ENCODE measurements at regions not wholly inside any gene's neighbourhood (a gene's known extent, or its start where the extent isn't known, plus 50 kb on each side); places are given as distances from the start of the nearest gene placed in this dataset.

DNA sequence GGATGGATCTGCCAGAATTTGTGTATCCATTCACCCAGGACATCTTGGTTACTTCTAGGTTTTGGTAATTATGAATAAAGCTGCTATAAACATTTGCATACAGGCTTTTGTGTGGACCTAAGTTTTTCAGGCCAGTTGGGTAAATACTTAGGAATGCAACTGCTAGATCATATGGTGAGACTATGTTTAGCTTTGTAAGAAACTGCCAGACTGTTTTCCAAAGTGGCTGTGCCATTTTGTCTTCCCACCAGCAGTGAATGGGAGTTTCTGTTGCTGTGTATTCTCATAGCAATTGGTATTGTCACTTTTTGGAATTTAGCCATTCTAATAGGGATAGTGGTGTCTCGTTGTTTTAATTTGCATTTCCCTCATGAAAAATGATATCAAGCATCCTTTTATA lies 133.0 kb downstream of the KIF26A start:
- DNase-seq = no peak
- ATAC-seq (ENCODE audit: low read depth) = no peak
- Mint-ChIP-seq H3K9me3 (ENCODE audit: insufficient read depth) (no peaks in the 10 kb centered on the region), H3K4me1 (no peaks in the 10 kb centered on the region), H3K27me3 (peaks cover 8% of the 10 kb centered on the region), H3K4me3 (no peak overlapping the region), H3K27ac (no peak overlapping the region)
- Histone ChIP-seq H3K4me1 (ENCODE audit: control insufficient read depth in 2 of 2, insufficient read depth in 2 of 2, low read length in 2 of 2) (no peaks in the 10 kb centered on the region), H3K79me2 (ENCODE audit: control insufficient read depth, insufficient read depth, low read length) (no peaks in the 10 kb centered on the region), H3K9ac (ENCODE audit: low read length) (no peak overlapping the region), H3K27me3 (replicated peaks in 1 of 4; ENCODE audit: control extremely low read depth in 1 of 4, control insufficient read depth in 3 of 4, insufficient read depth in 4 of 4, low read length in 3 of 4) (peaks cover 0 to 3% (median 0%) of the 10 kb centered on the region in 4 experiments), H3K36me3 (replicated peaks in 1 of 2; ENCODE audit: control extremely low read depth in 1 of 2, control insufficient read depth in 1 of 2, extremely low read depth in 1 of 2, insufficient read depth in 2 of 2, low read length in 1 of 2) (no peaks in the 10 kb centered on the region), H3K9me3 (ENCODE audit: control extremely low read depth in 1 of 3, control insufficient read depth in 2 of 3, insufficient read depth in 1 of 3, low read length in 2 of 3) (no peaks in the 10 kb centered on the region), H4K20me1 (ENCODE audit: control insufficient read depth, insufficient read depth, low read length, poor library complexity, severe bottlenecking) (no peaks in the 10 kb centered on the region), H3K4me2 (replicated peaks; ENCODE audit: low read depth, low read length, poor library complexity, severe bottlenecking) (no peak overlapping the region), H2AFZ (ENCODE audit: insufficient read depth, low read depth, low read length, poor library complexity, severe bottlenecking) (no peak overlapping the region), H3K4me3 (ENCODE audit: control extremely low read depth in 1 of 5, extremely low read depth in 1 of 5, insufficient read depth in 1 of 5, low read depth in 2 of 5, low read length in 4 of 5) (no peak overlapping the region), H3K27ac (ENCODE audit: low read length in 2 of 2) (no peak overlapping the region)
- CTCF ChIA-PET = no interaction called here
- TF ChIP-seq, protein P1, sequence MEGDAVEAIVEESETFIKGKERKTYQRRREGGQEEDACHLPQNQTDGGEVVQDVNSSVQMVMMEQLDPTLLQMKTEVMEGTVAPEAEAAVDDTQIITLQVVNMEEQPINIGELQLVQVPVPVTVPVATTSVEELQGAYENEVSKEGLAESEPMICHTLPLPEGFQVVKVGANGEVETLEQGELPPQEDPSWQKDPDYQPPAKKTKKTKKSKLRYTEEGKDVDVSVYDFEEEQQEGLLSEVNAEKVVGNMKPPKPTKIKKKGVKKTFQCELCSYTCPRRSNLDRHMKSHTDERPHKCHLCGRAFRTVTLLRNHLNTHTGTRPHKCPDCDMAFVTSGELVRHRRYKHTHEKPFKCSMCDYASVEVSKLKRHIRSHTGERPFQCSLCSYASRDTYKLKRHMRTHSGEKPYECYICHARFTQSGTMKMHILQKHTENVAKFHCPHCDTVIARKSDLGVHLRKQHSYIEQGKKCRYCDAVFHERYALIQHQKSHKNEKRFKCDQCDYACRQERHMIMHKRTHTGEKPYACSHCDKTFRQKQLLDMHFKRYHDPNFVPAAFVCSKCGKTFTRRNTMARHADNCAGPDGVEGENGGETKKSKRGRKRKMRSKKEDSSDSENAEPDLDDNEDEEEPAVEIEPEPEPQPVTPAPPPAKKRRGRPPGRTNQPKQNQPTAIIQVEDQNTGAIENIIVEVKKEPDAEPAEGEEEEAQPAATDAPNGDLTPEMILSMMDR (IDR thresholded peaks at IDR 0.05) = no peak
- TF ChIP-seq EZH2 (IDR thresholded peaks at IDR 0.05; ENCODE audit: borderline replicate concordance, insufficient read depth, low read depth, low read length, poor library complexity, severe bottlenecking) = no peak
- intact Hi-C loops (cut with micrococcal nuclease) = no loop called here
- no CpG with 5 or more reads among the region's 1 CpG for WGBS (ENCODE audit: insufficient coverage)
- POLR2A ChIA-PET = no interaction called here

DNA sequence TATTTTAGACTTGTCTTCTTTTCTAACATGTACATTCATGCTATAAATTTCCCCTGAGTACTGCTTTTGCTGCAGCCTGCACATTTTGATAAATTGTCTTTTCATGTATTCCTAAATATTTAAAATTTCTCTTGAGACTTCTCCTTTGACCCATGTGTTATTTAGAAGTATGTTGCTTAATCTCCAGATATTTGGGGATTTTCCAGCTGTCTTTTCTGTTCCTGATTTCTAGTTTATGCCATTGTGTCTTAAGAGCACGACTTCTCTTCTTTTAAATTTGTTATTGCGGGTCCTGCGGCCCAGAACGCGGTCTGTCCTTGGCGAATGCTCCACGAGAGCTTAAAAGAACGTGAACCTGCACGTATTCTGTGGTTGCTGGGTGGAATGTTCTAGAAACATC lies 136.4 kb downstream of the KIF26A start:
- no peaks in the 10 kb centered on the region for H4K20me1 ChIP-seq (ENCODE audit: control insufficient read depth, insufficient read depth, low read length, poor library complexity, severe bottlenecking)
- no peak overlapping the region for H3K4me2 ChIP-seq (replicated peaks; ENCODE audit: low read depth, low read length, poor library complexity, severe bottlenecking)
- H3K4me3 ChIP-seq (ENCODE audit: control extremely low read depth in 1 of 5, extremely low read depth in 1 of 5, insufficient read depth in 1 of 5, low read depth in 2 of 5, low read length in 4 of 5) = no peak overlapping the region
- POLR2A ChIA-PET = no interaction called here
- no peaks in the 10 kb centered on the region for H3K79me2 ChIP-seq (ENCODE audit: control insufficient read depth, insufficient read depth, low read length)
- Mint-ChIP-seq H3K9me3 (ENCODE audit: insufficient read depth) (no peaks in the 10 kb centered on the region), H3K27me3 (peaks cover 20% of the 10 kb centered on the region), H3K4me3 (no peak overlapping the region), H3K27ac (no peak overlapping the region), H3K4me1 (no peaks in the 10 kb centered on the region)
- CTCF ChIA-PET = no interaction called here
- H3K9ac ChIP-seq (ENCODE audit: low read length) = no peak overlapping the region
- H2AFZ ChIP-seq (ENCODE audit: insufficient read depth, low read depth, low read length, poor library complexity, severe bottlenecking) = no peak overlapping the region
- H3K36me3 ChIP-seq (replicated peaks in 1 of 2; ENCODE audit: control extremely low read depth in 1 of 2, control insufficient read depth in 1 of 2, extremely low read depth in 1 of 2, insufficient read depth in 2 of 2, low read length in 1 of 2) = no peaks in the 10 kb centered on the region
- H3K9me3 ChIP-seq (ENCODE audit: control extremely low read depth in 1 of 3, control insufficient read depth in 2 of 3, insufficient read depth in 1 of 3, low read length in 2 of 3) = no peaks in the 10 kb centered on the region
- TF ChIP-seq, protein P1 (IDR thresholded peaks at IDR 0.05) = no peak
- no peak for TF ChIP-seq EZH2 (IDR thresholded peaks at IDR 0.05; ENCODE audit: borderline replicate concordance, insufficient read depth, low read depth, low read length, poor library complexity, severe bottlenecking)
- ATAC-seq (ENCODE audit: low read depth) (no peak), DNase-seq (no peak)
- intact Hi-C loops (cut with micrococcal nuclease) = no loop called here
- WGBS (ENCODE audit: insufficient coverage) = 95% methylated on average over 9 of the region's 9 CpGs
- peaks cover 0 to 4% (median 1%) of the 10 kb centered on the region in 4 experiments for H3K27me3 ChIP-seq (replicated peaks in 1 of 4; ENCODE audit: control extremely low read depth in 1 of 4, control insufficient read depth in 3 of 4, insufficient read depth in 4 of 4, low read length in 3 of 4)
- H3K4me1 ChIP-seq (ENCODE audit: control insufficient read depth in 2 of 2, insufficient read depth in 2 of 2, low read length in 2 of 2) = no peaks in the 10 kb centered on the region
- no peak overlapping the region for H3K27ac ChIP-seq (ENCODE audit: low read length in 2 of 2)
